OCI-LY3 (cell line): ENCODE measurements at regions not wholly inside any gene's neighbourhood (a gene's known extent, or its start where the extent isn't known, plus 50 kb on each side); places are given as distances from the start of the nearest gene placed in this dataset.

Experiments used
- EZH2phosphoT487 ChIP-seq: fragments of 200-600 bp; shearing (Covaris generic); IDR thresholded peaks from 2 replicates; pipeline ENCODE4 v1.6.1; 2018; ENCODE audit warnings: antibody characterized with exemption, mixed run types, low read depth
- TF ChIP-seq, protein P1 (sequence below): fragments of 200-600, 300-600 bp; sonication (generic); IDR thresholded peaks from 2 replicates; pipeline ENCODE4 v1.5.1; 2014; ENCODE audit warnings: antibody characterized with exemption, low read length, low read depth

DNA sequence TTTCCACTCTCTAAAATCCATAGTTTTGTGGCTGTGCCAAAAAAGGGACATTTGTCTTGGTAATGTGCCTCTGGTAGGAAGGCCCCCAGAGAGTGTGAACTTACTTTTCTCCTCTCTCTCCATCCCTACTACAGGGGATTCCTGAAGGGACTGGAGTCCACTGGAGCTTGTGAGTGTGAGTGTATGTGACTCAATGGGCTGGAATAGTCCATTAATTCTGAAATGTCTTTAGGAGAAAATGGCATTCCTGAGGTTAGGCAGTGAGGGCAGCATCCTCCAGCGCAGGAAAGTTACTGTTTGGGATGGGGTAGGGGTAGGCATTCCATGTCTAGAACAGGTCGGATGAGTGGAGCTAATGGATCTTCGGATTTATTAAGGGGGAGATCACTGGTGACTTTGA lies 59.8 kb upstream of the CACNA2D3 start:
- TF ChIP-seq, protein P1, sequence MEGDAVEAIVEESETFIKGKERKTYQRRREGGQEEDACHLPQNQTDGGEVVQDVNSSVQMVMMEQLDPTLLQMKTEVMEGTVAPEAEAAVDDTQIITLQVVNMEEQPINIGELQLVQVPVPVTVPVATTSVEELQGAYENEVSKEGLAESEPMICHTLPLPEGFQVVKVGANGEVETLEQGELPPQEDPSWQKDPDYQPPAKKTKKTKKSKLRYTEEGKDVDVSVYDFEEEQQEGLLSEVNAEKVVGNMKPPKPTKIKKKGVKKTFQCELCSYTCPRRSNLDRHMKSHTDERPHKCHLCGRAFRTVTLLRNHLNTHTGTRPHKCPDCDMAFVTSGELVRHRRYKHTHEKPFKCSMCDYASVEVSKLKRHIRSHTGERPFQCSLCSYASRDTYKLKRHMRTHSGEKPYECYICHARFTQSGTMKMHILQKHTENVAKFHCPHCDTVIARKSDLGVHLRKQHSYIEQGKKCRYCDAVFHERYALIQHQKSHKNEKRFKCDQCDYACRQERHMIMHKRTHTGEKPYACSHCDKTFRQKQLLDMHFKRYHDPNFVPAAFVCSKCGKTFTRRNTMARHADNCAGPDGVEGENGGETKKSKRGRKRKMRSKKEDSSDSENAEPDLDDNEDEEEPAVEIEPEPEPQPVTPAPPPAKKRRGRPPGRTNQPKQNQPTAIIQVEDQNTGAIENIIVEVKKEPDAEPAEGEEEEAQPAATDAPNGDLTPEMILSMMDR = no peak
- no peak for TF ChIP-seq EZH2phosphoT487
